ELF-1 (cell line): ENCODE measurements at regions not wholly inside any gene's neighbourhood (a gene's known extent, or its start where the extent isn't known, plus 50 kb on each side); places are given as distances from the start of the nearest gene placed in this dataset.

Source experiments
- DNase-seq: peaks from one replicate; pipeline ENCODE4 v3.0.0-alpha.2; 2016; ENCODE audit warnings: low read depth, low spot score

DNA sequence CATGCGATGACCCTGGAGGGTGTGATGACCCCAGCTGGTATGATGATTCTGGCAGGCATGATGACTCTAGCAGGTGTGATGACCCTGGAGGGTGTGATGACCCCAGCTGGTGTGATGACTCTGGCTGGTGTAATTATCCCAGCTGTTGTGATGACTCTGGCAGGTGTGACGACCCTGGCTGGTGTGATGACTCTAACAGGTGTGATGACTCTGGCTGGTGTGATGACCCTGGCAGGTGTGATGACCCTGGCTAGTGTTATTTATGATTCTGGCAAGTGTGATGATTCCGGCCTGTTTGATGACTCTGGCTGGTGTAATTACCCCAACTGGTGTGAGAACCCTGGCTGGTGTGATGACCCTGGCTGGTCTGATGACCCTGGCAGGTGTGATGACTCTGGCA, 427.2 kb downstream of the QKI start:
- DNase-seq, result no peak

DNA sequence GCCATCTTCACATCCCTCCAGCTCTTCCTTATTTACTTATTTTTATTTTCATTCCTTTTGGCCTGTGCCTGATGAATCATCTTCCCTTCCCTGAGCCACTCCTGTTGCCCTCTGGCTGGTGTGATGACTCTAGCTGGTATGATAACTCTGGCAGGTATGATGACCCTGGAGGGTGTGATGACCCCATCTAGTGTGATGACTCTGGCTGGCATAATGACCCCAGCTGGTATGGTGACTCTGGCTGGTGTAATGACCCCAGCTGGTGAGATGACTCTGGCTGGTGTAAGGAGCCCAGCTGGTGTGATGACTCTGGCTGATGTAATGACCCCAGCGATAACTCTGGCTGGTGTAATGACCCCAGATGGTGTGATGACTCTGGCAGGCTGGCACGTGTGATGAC, 426.8 kb downstream of the QKI start:
- DNase-seq, result no peak

DNA sequence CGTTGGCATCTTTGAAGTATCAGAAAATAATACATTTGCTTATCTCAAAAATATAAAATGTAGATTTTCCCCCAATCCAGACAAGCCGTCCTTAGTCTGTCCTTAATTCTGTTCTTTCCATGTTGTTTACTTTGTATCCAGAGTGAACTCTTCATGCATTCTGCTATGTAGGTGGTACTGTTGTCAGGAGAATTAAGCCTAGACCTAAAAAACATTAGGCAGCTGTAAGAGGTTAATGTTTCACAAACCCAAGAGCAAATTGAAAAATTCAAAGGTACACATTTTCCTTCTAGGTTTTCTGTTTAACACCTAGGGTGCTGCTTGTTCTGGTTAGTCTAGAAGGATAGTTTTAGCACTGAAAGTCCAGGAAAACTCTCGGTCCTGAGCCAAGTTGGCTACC, 426.4 kb downstream of the QKI start:
- DNase-seq, result no peak

DNA sequence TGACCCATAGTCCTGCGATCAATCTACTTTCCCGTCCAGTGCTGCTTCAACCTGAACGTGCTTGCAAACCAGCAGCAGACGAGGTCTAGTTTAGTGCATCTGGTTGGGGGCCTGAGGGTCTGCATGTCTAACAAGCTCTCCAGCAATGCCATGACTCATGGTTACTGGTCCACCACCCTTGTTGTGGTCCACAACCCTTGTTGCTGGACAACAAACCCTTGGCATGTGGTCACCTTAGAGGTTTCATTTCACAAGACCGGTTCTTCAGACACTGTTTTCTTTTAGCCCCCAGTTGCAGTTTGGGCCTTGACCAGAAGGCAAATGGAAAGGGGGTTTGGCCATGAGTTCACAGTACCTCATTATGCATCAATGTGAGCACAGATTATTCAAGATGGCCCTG, 424.8 kb downstream of the QKI start:
- DNase-seq, result no peak

DNA sequence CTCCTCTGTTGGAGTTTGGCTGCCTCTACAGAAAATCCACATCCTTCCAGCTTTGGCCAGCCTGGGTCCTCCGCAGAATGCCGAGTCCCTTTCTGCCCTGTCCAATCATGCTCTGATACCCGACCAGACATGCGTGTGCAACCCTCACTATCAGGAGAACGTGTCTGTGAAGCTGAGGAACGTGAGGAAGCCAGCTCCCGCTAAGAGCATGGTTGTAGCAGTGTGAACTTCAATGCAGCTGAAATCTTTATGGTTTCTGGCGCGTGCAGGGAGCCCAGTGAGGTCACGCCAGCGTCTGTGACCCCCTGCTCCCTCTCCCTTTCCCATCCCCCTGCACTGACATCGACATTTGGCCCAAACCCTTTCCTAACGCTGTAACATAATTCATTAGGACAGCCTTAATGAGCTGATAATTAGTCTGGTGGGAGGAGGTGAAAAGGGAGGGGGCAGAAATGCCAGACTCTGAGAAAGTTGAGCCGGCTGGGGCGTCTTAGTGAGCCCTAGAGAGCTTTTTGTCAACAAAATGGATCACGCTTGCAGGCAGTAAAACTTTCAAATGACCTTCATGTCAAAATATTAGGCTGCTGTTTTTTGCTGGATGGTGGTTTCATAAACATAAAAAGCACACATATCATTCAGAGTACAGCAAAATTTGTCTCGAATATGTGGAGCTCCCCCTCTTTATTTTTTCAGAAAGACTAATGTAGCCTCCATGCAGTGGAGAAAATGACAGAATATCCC, 423.3 kb downstream of the QKI start:
- peak; percentile 55 for DNase-seq

DNA sequence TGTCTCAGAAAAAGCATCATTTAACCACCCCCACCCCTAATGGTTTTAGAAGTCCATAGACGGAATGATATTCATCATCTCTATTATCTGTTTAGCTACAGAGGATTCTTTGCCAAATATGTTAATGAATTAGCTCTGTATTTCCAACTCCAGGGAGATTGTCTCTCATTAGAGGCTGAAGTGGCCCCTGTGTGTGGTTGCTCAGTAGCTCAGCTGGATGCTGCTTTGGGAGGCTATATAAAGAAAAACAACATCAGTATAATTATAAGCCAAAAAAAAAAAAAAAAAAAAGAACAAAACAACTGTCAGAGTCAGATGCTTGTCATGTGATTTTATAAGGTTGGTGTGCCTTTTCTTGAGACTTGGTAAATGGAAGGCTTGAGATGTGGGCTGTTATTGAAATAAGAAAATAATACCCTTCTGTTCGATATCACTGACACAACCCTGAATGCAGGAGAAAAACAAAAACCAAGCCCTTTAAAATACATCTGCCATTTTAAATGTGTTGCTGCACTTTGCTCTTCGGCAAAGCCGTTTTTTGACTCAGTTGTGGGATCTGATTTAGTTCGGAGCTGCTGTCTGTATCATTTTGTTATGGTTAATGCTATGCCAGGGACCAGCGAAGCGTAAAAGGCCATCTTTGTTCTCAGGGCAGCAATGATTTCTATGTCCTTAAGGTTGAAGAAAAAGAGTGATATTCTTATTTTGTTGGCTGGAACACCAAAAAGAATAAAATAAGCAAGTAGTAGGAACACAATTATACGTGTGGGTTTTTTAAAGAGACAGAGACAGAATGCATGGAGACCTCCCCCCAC, 422.6 kb downstream of the QKI start:
- no peak for DNase-seq

DNA sequence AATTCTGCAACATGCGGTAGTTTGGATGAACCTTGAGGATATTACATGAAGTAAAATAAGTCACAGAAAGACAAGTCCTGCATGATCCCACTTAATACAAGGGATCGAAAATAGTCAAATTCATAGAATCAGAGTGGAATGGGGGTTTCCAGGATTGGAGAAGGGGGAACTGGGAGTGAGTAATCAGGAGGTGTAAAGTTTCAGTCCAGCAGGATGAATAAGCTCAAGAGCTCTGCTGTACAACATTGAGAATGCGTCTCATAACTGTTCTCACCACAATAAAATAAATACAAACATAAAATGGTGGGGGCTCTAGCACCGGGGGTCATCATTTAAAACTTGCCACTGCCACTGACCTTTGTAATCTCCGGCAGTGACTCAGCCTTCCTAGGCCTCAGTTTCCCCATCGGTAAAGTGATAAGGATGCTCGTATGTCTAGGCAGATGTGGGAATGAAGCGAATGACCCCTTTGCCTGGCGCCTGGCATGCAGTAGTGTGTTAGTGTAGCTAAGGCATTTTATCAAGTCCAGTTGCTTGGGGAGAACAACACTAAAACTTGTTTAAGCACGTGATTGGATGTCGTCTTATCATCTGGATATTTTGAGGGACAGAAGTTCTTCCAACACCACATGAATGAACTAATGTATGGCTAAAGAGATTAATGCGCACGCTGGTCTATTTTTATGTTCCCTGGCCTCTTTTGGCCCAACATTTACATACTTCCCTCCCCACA, 421.1 kb downstream of the QKI start:
- DNase-seq, result no peak

DNA sequence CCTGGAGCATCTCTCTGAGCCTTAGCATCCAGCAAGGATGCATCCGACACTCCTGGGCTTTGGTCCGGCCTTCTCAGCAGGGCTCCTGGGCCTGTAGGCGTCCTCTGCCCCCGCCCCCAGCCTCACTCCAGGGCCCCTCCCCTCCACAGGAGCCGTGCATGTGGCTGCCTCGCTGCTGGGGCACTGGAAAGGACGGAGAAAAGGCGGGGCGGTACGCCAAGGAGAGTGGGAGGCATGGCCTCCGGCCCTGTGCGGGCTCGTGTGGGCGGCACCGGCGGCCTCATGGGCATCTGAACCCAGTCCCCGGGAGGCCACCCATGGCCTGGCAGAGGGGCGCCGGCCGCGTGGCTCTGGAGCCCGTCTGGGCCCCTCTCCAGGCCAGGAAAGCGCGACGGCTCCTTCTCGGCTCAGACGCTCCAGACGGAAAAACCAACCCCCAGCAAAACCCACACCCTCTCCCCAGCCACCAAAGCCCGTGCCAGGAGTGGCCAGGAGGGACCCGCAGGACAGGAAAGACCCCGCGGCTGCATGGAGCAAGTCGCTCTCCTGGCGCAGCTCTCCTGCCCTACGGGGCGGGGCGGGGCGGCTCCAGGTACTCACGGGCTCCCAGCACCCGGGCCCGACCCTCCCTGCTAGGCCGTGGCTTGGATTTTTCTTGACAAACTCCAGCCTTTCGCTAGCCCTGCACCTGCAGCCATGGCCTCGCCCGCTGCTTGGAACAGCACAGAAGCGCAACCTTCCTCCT, 419.9 kb downstream of the QKI start:
- peak; percentile 77 for DNase-seq

DNA sequence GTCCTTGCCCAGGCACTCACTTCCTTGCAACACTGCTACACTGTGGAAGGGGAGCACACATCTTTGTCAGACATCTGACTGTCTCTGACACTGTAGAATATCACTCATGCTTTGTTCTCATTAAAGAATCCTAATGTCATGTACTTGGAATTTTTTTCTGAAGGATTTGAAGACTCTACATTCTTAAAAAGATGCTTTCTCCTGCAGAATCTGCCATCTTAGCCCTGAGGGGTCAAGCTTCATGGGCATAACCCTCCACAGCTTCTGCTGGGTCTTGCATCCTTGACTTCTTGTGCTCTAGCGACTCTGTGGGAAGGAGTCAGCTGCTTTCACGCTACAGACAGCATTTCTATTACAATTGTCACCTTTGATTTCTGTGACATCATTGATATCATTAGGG, 417.2 kb downstream of the QKI start:
- DNase-seq, result no peak

DNA sequence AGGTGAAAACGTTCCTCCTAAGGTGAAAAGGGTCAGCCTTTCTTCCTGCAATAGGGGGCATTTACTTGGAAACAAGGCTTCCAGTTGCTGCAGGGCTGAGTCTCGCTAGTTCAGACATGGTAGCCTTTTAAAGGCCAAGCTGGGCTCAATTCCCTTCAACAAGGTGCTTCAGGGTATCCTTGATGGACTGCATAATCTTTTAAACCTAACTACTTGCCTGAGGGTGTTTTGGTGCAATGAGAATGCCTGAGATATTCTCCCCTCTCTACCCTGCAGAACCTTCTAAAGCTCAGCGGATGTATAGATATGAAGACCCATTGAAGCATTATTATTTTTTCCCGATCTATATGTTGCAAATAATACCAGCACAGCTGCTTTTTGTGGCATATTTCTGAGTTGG, 416.1 kb downstream of the QKI start:
- DNase-seq, result no peak

DNA sequence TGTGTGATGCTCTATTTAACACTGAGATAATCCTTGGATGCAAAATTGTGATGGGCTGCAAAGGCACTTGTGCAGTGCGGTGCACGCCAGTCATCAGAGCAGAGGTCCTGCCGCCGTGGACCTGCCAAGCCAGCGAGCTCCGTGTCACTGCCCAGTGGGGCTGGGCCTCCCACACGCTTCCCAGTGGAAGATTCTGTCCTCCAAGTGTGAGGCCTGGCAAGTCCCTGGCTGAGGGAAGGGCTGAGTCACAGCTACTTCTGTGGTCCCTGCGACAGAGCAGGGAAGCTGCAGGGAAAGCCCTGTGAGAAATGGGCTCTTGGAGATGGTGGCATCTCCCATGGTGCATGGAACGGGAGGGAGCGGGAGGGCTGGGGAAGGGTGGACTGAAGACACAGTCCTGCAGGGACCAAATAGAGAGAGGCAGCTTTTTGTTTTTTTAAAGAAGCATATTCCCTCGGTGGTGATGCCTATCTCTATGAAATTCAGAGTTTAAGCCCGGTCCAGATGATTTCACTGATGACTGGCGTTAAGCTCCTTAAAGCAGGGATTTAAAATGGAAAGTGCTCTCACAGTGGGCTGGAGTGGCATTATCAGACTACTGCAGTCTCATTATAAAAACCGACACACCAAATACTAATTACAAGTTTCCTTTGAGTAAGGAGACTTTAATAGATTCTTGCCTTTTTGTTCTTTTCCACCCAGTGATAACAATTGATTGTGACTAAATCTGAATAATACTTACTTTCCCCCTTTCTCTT, 413.7 kb downstream of the QKI start:
- no peak for DNase-seq

DNA sequence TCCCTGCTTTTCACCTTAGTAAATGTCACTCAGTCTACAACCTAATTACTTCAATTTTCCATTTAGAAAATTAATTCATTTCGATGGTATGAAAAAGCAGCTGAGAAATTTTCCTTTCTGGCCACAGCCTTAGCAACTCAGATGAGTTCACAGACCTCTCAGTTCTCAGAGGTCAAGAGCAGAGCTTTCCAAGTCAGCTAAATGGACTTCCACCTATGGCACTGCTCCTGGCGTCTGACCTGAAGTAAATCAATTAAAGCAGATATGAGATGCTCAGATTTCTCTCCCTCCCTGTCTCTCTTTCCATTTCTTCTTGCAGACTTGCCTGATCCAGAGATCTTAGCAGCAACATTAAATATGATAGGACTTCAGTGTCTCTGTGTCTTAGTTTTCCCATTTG, 412.6 kb downstream of the QKI start:
- no peak for DNase-seq

DNA sequence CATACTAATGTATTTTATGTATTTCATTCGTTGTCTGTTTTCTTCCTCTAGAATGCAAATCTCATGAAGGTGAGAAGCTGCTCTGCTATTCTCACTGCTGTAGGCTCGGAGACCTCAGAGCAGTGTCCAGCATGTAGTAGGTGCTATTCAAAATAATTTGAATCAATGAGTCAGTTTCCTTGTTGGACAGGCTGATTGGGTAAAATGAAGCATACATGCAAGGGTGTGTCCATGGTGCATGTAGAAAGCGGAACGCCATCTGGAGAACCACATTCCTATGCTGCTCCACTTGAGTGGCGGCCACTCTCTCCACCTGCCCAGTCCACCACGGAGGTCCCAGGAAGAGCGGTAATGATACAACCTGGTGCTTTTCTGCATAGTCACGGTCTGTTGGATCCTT, 412.1 kb downstream of the QKI start:
- no peak for DNase-seq

DNA sequence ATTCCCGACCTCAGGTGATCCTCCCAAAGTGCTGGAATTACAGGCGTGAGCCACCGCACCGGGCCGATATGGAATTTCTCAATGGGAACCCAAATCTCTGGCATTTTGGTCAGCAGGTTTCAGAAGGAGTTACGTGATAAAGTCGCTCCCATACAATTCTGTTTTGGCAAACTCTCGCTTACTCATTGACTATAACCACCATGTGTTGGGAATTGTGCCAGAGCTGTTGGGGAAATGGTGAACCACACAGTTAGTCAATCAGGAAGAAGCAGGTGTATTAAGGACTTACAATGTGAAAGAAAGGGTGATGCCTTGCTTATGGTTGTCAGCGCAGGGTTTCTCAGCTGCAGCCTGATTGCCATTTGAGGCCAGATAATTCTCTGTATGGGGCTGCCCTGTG, 410.5 kb downstream of the QKI start:
- DNase-seq, result no peak

DNA sequence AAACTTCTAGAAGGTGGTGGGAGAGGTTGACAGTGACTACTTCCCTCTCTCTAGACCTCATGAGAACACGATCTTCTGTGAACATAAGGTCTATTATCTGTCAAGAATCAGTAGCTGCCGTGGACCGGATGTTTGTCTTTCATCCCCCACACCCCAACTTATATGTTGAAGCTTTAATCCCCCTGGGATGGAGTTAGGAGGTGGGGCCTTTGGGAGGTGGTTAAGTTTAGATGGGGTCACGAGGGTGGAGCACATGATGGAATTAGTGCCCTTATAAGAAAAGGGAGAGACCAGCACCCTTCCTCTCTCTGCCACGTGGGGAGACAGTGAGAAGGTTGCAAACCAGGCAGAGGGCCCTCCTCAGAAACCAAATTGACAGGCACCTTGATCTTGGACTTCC, 409.1 kb downstream of the QKI start:
- no peak for DNase-seq

DNA sequence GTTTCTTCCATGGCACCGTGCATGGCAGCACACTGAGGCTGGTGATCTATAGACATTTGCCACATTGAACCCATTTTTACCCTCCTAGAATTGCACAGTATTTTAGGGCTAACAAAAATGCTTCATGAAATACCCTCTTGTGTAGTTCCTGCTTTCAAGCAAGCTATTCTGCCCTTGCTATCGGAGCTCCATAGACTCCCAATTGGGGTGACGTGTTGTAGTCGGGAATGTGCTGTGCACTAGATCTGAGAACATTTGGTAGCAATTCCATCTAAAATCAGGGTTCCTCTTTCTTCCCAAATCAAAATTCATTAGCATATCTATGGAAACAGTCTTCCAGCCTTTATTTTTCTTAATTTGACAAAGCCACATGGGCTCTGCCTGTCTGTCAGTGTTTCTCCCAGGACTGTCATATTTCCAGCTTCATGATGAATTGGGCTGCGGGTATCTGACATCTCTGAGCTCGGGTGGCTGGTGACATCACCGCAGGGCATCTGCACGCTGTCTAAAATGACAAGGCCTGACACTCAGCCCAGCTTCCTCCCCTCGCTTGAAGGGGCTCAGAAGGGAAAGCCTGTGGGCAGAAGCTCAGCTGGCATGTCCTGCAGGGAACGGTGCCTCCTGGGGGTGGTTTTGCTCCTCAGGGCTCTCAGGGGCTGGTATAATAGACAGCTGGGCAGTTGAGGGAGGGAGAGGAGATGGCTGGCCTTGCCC, 406.4 kb downstream of the QKI start:
- DNase-seq, result peak; percentile 22

DNA sequence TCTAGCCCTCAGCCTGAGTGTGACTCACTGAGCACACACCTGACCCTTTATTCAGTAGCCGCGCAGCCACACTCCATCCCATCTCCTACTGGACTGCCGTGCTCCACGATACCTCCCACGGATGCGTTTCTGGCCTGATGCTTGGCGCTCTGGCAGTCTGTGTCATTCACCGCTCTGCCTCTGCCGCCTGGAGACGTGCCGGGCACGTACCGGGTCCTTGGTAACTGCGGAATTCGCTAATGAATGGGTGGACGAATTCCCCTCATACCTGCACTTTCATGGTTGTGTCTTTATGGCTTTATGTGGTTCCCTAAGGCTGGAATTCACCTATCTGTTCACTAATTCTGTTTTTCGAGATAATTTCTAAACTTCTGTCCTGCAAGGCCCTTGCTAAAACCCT, 405.7 kb downstream of the QKI start:
- DNase-seq, result no peak

DNA sequence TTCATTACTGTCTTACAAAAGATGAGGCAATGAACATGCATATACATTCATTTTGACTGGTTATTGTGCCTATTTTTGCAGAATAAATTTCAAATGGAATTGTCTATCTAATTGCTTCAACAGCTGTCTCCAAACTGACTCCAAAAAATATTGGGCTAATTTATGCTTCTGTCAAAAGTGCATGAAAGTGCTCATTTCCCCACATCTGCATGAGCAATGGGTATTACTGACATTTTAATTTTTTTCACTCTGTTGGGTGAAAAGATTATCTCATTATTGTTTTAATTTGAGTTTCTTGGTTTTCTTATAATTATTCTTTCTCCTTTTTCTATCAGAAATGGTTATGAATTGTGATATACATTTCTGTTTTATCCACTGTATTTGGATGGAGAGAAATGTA, 404.2 kb downstream of the QKI start:
- no peak for DNase-seq

DNA sequence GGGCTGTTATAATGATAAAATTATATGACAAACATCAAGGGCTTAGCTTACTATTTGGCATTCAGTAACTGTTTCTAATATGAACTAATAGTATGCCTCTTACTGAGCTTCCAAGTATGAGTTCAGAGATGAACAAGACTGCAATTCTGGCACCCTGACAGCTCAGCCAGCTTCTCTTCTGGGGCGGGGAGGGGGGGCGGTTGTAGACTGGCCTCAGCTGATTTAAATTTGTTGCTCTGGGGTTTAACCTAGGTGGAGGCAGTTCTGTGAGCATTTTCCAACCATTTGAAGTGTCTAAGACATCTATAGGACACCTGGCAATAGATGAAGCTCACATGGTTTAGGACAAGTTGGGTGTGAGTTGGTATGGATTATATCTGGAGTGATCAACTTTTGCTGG, 401.9 kb downstream of the QKI start:
- no peak for DNase-seq

DNA sequence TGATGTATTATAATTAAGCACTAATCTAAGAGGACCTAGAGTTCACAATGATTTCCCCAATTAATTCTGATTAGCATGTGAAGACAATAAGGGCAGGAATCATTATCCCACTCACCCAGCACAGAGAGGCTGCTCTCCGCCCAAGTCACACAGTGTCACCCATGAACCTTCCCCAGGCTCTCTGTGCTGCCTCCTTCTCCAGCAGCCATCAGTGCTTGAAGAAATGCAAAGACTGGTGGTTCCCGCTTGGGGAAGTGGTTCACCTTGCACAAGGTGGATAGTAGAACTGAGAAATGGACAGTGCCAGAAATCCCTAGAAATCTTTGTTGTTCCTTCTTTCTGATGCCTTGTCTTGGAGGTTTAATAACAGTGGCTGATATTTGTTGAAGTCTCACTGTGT, 401.3 kb downstream of the QKI start:
- no peak for DNase-seq
